ENCODE measurements at regions not wholly inside any gene's neighbourhood (a gene's known extent, or its start where the extent isn't known, plus 50 kb on each side); places are given as distances from the start of the nearest gene placed in this dataset.

- Mint-ChIP-seq H3K4me1 (no peaks in the 10 kb centered on the region), H3K27ac (no peak overlapping the region), H3K9me3 (no peaks in the 10 kb centered on the region), H3K36me3 (ENCODE audit: low read depth) (no peaks in the 10 kb centered on the region), H3K27me3 (ENCODE audit: low read depth) (no peaks in the 10 kb centered on the region), H3K4me3 (no peak overlapping the region)
- no peak for TF ChIP-seq CTCF (IDR thresholded peaks at IDR 0.05; ENCODE audit: unreplicated experiment in 3 of 3)
These were observed 349.7 kb upstream of the FAR2 start for GRCh38 chr12:28799348-28799747.

- H3K9me3 Mint-ChIP-seq, result no peaks in the 10 kb centered on the region
- H3K27ac Mint-ChIP-seq, result no peak overlapping the region
- H3K27me3 Mint-ChIP-seq (ENCODE audit: low read depth), result no peaks in the 10 kb centered on the region
- H3K4me1 Mint-ChIP-seq, result no peaks in the 10 kb centered on the region
- H3K4me3 Mint-ChIP-seq, result no peak overlapping the region
- no peak for TF ChIP-seq CTCF (IDR thresholded peaks at IDR 0.05; ENCODE audit: unreplicated experiment in 3 of 3)
- H3K36me3 Mint-ChIP-seq (ENCODE audit: low read depth), result no peaks in the 10 kb centered on the region
These were observed 348.9 kb upstream of the FAR2 start for GRCh38 chr12:28800129-28800528.

- Mint-ChIP-seq H3K36me3 (ENCODE audit: low read depth) (no peaks in the 10 kb centered on the region), H3K4me1 (no peaks in the 10 kb centered on the region), H3K9me3 (peaks cover 1% of the 10 kb centered on the region), H3K4me3 (no peak overlapping the region), H3K27me3 (ENCODE audit: low read depth) (no peaks in the 10 kb centered on the region), H3K27ac (no peak overlapping the region)
- no peak for TF ChIP-seq CTCF (IDR thresholded peaks at IDR 0.05; ENCODE audit: unreplicated experiment in 3 of 3)
These were observed 346.2 kb upstream of the FAR2 start for GRCh38 chr12:28802706-28803438.

GRCh38 chr12:28807535-28807934 lies 341.5 kb upstream of the FAR2 start:
- Mint-ChIP-seq H3K9me3 (peaks cover 7% of the 10 kb centered on the region), H3K4me1 (no peaks in the 10 kb centered on the region), H3K27ac (no peak overlapping the region), H3K27me3 (ENCODE audit: low read depth) (peaks cover 5% of the 10 kb centered on the region), H3K4me3 (no peak overlapping the region), H3K36me3 (ENCODE audit: low read depth) (no peaks in the 10 kb centered on the region)
- TF ChIP-seq CTCF (IDR thresholded peaks at IDR 0.05; ENCODE audit: unreplicated experiment in 3 of 3), result no peak

GRCh38 chr12:28811457-28811856 lies 337.6 kb upstream of the FAR2 start:
- Mint-ChIP-seq H3K4me3 (no peak overlapping the region), H3K4me1 (no peaks in the 10 kb centered on the region), H3K27ac (no peak overlapping the region), H3K27me3 (ENCODE audit: low read depth) (peaks cover 9% of the 10 kb centered on the region), H3K9me3 (peaks cover 7% of the 10 kb centered on the region), H3K36me3 (ENCODE audit: low read depth) (no peaks in the 10 kb centered on the region)
- no peak for TF ChIP-seq CTCF (IDR thresholded peaks at IDR 0.05; ENCODE audit: unreplicated experiment in 3 of 3)

GRCh38 chr12:28814246-28814645 lies 334.8 kb upstream of the FAR2 start:
- peaks cover 12% of the 10 kb centered on the region for H3K27me3 Mint-ChIP-seq (ENCODE audit: low read depth)
- H3K4me3 Mint-ChIP-seq, result no peak overlapping the region
- TF ChIP-seq CTCF (IDR thresholded peaks at IDR 0.05; ENCODE audit: unreplicated experiment in 3 of 3), result no peak
- peaks cover 4% of the 10 kb centered on the region for H3K9me3 Mint-ChIP-seq
- H3K4me1 Mint-ChIP-seq, result no peaks in the 10 kb centered on the region
- H3K27ac Mint-ChIP-seq, result no peak overlapping the region
- no peaks in the 10 kb centered on the region for H3K36me3 Mint-ChIP-seq (ENCODE audit: low read depth)

All from nephron (organoid).